ENCODE measurements at regions not wholly inside any gene's neighbourhood (a gene's known extent, or its start where the extent isn't known, plus 50 kb on each side); places are given as distances from the start of the nearest gene placed in this dataset.

DNA sequence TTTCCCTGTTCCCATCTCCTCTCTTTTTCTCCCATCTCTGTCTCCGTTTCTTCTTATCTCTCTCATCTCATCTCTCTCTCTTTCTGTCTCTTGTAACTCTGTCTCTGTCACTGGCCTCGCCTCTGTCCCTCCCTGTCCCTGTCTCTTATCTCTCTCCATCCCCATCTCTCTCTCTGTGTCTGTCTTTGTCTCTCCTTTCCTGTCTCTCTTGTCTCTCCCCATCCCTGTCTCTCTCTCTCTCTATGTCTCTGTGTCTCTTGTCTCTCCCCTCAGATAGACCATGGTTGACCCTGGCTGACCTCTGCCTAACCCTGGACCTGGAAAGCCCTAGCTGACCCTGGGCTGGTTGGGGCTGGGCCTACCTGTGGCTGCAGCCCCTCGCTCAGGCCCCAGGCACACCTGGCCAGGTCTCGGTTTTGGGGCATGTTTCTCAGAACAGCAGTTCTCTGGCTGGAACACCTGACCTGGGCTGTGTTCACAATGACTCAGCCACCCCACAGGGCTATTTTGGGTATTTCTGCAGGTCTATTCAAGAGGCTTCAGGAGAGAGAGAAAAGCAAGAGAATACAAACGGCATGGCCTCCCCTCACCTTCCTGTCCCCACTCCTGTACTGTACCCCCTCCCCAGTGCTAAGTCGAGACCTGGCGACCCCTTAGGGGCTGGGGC lies 174.4 kb downstream of the TMEM121 start:
- TF ChIP-seq REST (IDR thresholded peaks at IDR 0.05; ENCODE audit: insufficient replicate concordance, low read depth) (no peak), POLR2AphosphoS5 (IDR thresholded peaks at IDR 0.05; ENCODE audit: low read depth) (no peak)
